ENCODE measurements at regions not wholly inside any gene's neighbourhood (a gene's known extent, or its start where the extent isn't known, plus 50 kb on each side); places are given as distances from the start of the nearest gene placed in this dataset.

GRCh38 chr4:57689693-57690205, 579.6 kb upstream of the IGFBP7 start:
- no peak for DNase-seq (ENCODE audit: low read depth)

- no peak for DNase-seq (ENCODE audit: low read depth)
These were observed 572.1 kb upstream of the IGFBP7 start for GRCh38 chr4:57682275-57682674.

GRCh38 chr4:57679969-57680368, 569.8 kb upstream of the IGFBP7 start:
- no peak for DNase-seq (ENCODE audit: low read depth)

- no peak for DNase-seq (ENCODE audit: low read depth)
These were observed 566.2 kb upstream of the IGFBP7 start for GRCh38 chr4:57676394-57676793.

- no peak for DNase-seq (ENCODE audit: low read depth)
These were observed 562.8 kb upstream of the IGFBP7 start for GRCh38 chr4:57672846-57673433.

- DNase-seq (ENCODE audit: low read depth), result no peak
These were observed 558.4 kb upstream of the IGFBP7 start for GRCh38 chr4:57668621-57669020.

- DNase-seq (ENCODE audit: low read depth), result no peak
These were observed 555.6 kb upstream of the IGFBP7 start for GRCh38 chr4:57665806-57666205.

- DNase-seq (ENCODE audit: low read depth), result no peak
These were observed 551.4 kb upstream of the IGFBP7 start for GRCh38 chr4:57661517-57662090.

GRCh38 chr4:57658673-57659072, 548.5 kb upstream of the IGFBP7 start:
- DNase-seq (ENCODE audit: low read depth), result no peak

- DNase-seq (ENCODE audit: low read depth), result no peak
These were observed 548.0 kb upstream of the IGFBP7 start for GRCh38 chr4:57658188-57658587.

GRCh38 chr4:57655342-57655741, 545.2 kb upstream of the IGFBP7 start:
- DNase-seq (ENCODE audit: low read depth), result no peak

- no peak for DNase-seq (ENCODE audit: low read depth)
These were observed 542.6 kb upstream of the IGFBP7 start for GRCh38 chr4:57652779-57653178.

- DNase-seq (ENCODE audit: low read depth), result no peak
These were observed 530.4 kb upstream of the IGFBP7 start for GRCh38 chr4:57640391-57641100.

- DNase-seq (ENCODE audit: low read depth), result no peak
These were observed 529.6 kb upstream of the IGFBP7 start for GRCh38 chr4:57639561-57640382.

GRCh38 chr4:57635910-57636309, 525.7 kb upstream of the IGFBP7 start:
- no peak for DNase-seq (ENCODE audit: low read depth)

GRCh38 chr4:57633212-57633859, 523.2 kb upstream of the IGFBP7 start:
- no peak for DNase-seq (ENCODE audit: low read depth)

GRCh38 chr4:57632564-57632963, 522.4 kb upstream of the IGFBP7 start:
- DNase-seq (ENCODE audit: low read depth), result no peak

GRCh38 chr4:57631147-57631546, 521.0 kb upstream of the IGFBP7 start:
- DNase-seq (ENCODE audit: low read depth), result no peak

- no peak for DNase-seq (ENCODE audit: low read depth)
These were observed 517.8 kb upstream of the IGFBP7 start for GRCh38 chr4:57628004-57628403.

- DNase-seq (ENCODE audit: low read depth), result no peak
These were observed 504.2 kb upstream of the IGFBP7 start for GRCh38 chr4:57614257-57614932.

- no peak for DNase-seq (ENCODE audit: low read depth)
These were observed 502.1 kb upstream of the IGFBP7 start for GRCh38 chr4:57612279-57612678.
